Thoracic aorta (tissue), 2 donors: ENCODE measurements at regions not wholly inside any gene's neighbourhood (a gene's known extent, or its start where the extent isn't known, plus 50 kb on each side); places are given as distances from the start of the nearest gene placed in this dataset.

Source experiments
- ATAC-seq: fragments of 150-250 bp; one replicate; pipeline ENCODE4 v1.8.0; 2017; ENCODE audit warnings: low read depth; ENCODE audit not compliant: insufficient number of reproducible peaks, low FRiP score
- DNase-seq: peaks from one replicate; pipeline ENCODE4 v3.0.0-alpha.2; 2020; ENCODE audit warnings: low spot score
- H3K27ac ChIP-seq, 2 donors: fragments of 200-600 bp; sonication (generic); 1 replicate in 1 of 2; 2 replicates in 1 of 2; pipeline ENCODE4 v1.5.1; 2016; ENCODE audit warnings: mild to moderate bottlenecking in 2 of 2, moderate library complexity in 2 of 2
- H3K27me3 ChIP-seq: fragments of 200-600 bp; sonication (generic); replicated peaks from 2 replicates; pipeline ENCODE4 v1.6.0; 2016; ENCODE audit warnings: mild to moderate bottlenecking; ENCODE audit not compliant: insufficient read depth
- H3K36me3 ChIP-seq: fragments of 200-600 bp; sonication (generic); one replicate; pipeline ENCODE4 v1.5.1; 2016
- H3K4me1 ChIP-seq, 2 donors: fragments of 200-600 bp; sonication (generic); 1 replicate in 1 of 2; 2 replicates in 1 of 2; pipeline versions ENCODE4 v1.5.1 to v1.6.0; 2016; ENCODE audit warnings: low read depth in 2 of 2, mild to moderate bottlenecking in 1 of 2; ENCODE audit not compliant: control insufficient read depth in 1 of 2
- H3K4me3 ChIP-seq: fragments of 200-600 bp; sonication (generic); 2 replicates; pipeline ENCODE4 v1.5.1; 2016; ENCODE audit warnings: mild to moderate bottlenecking
- H3K9me3 ChIP-seq: fragments of 200-600 bp; sonication (generic); 2 replicates; pipeline ENCODE4 v1.5.1; 2016
- TF ChIP-seq, protein P1 (sequence below): fragments of 200-600 bp; sonication (generic); IDR thresholded peaks from one replicate; pipeline ENCODE4 v1.5.1; 2019; ENCODE audit warnings: antibody characterized with exemption

DNA sequence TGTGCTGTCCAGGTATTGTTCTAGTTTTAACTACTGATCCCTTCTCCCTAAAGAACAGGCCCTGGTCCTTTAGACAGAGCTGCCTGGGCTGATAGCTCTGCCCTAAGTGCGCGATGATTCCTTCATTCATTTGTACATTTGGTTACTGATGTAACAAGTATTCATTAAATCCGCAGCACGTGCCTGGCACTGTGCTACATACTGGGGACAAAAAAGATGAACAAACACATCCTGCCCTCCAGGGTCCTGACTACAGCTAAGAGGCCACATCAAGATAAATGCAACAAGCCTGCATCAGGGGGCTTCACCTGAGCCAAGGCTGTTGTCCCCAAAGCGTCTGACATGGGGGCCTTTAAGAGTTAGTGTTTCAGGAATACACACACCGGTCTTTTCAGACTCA is 99.0 kb upstream of the PODXL start:
- no peaks in the 10 kb centered on the region for H3K4me1 ChIP-seq
- no peaks in the 10 kb centered on the region for H3K27me3 ChIP-seq
- TF ChIP-seq, protein P1, sequence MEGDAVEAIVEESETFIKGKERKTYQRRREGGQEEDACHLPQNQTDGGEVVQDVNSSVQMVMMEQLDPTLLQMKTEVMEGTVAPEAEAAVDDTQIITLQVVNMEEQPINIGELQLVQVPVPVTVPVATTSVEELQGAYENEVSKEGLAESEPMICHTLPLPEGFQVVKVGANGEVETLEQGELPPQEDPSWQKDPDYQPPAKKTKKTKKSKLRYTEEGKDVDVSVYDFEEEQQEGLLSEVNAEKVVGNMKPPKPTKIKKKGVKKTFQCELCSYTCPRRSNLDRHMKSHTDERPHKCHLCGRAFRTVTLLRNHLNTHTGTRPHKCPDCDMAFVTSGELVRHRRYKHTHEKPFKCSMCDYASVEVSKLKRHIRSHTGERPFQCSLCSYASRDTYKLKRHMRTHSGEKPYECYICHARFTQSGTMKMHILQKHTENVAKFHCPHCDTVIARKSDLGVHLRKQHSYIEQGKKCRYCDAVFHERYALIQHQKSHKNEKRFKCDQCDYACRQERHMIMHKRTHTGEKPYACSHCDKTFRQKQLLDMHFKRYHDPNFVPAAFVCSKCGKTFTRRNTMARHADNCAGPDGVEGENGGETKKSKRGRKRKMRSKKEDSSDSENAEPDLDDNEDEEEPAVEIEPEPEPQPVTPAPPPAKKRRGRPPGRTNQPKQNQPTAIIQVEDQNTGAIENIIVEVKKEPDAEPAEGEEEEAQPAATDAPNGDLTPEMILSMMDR = no peak
- H3K36me3 ChIP-seq = no peaks in the 10 kb centered on the region
- H3K27ac ChIP-seq = no peak overlapping the region
- no peaks in the 10 kb centered on the region for H3K9me3 ChIP-seq
- no peak for ATAC-seq
- no peak for DNase-seq
- no peak overlapping the region for H3K4me3 ChIP-seq

DNA sequence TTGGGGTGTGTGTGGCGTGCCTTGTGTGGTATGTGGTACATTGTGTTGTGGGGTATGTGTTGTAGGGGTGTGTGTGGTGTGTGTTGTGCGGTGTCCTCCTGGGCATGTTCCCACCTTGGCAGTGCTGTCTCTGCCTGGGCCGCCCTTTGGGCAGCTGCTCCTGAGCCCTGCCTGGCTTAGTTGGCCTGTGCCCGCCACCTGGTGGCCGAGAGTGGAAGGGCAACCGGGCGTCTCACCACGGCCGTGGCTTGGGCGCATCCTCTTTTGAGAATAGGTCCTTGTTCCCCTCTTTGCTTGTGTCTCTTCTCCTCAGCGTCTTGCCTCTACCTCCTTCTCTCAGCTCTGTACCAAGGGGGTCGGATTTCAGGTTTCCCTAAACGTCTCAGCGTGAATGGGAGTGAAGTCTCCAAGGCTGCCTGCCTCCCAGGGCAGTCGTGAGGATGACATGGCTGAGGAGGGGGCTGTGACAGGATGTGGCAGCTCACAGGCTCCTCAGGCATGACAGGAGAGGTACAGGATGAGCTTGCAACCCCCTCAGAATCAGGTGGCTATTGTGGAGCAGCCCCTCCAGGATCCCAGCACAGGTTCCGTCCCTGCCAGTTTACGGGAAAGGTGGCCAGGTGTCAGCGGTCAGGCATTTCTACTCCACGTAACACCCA is 98.4 kb upstream of the PODXL start:
- Histone ChIP-seq H3K27me3 (no peaks in the 10 kb centered on the region), H3K36me3 (no peaks in the 10 kb centered on the region), H3K27ac (no peak overlapping the region), H3K4me1 (no peaks in the 10 kb centered on the region), H3K4me3 (no peak overlapping the region), H3K9me3 (no peaks in the 10 kb centered on the region)
- DNase-seq (peak; percentile 32), ATAC-seq (peak; percentile 17)
- TF ChIP-seq, protein P1 = peak; percentile 93

DNA sequence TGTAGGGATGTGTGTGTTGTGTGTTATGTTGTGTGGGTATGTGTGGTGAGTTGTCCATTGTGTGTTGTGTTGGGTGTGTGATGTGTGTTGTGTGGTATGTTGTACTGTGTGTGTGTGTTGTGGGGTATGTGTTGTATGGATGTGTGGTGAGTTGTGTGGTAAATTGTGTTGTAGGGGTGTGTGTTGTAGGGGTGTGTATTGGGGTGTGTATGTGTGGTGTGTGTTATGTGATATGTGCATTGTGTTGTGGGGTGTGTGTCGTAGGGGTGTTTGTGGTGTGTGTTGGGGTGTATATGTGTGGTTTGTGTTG is 97.8 kb upstream of the PODXL start:
- TF ChIP-seq, protein P1 = no peak
- Histone ChIP-seq H3K27me3 (no peaks in the 10 kb centered on the region), H3K27ac (no peak overlapping the region), H3K4me3 (no peak overlapping the region), H3K4me1 (no peaks in the 10 kb centered on the region), H3K9me3 (no peaks in the 10 kb centered on the region), H3K36me3 (no peaks in the 10 kb centered on the region)
- DNase-seq (no peak), ATAC-seq (no peak)

DNA sequence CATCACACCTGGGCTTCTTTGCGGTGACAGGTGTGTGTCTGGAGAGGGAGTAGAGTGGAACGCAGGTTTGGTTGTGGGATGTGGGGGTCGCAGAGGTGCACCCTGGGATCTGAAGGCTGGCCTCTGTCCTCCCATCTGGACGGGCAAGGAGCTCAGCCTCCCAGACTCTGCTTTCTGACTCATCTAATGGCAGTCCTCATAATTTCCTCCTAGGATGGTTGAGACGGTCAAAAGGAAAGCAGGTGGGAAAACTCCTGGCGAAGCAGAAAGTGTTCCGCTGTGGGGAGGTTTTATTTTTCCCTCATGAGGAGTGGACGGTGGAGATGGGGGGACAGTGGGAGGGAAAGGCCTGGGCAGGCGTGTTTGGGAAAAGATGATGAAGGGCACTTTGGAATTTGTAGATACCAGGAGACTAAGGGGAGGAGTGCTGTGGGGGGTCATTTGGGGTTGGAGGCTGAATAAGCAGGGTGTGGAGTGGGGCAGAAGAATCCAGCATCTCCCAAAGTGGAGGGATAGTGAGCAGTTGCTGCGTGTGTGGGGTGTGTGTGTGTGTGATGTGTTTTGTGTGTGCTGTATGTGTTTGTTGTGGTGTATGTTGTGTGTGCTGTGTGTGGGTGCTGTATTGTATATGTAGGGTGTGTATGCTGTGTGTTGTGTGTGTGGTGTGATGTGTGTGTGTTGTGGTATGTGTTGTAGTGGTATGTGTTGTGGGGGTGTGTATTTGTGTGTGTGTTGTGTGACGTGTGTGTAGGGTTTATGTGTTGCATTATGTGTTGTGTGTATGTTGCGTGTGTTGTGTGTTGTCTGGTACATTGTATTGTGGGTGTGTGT is 97.2 kb upstream of the PODXL start:
- DNase-seq = no peak
- H3K27ac ChIP-seq = no peak overlapping the region
- H3K9me3 ChIP-seq = no peaks in the 10 kb centered on the region
- no peaks in the 10 kb centered on the region for H3K36me3 ChIP-seq
- TF ChIP-seq, protein P1 = no peak
- no peak overlapping the region for H3K4me3 ChIP-seq
- no peaks in the 10 kb centered on the region for H3K27me3 ChIP-seq
- H3K4me1 ChIP-seq = peaks cover 0 to 3% of the 10 kb centered on the region in 2 donors
- ATAC-seq = no peak

DNA sequence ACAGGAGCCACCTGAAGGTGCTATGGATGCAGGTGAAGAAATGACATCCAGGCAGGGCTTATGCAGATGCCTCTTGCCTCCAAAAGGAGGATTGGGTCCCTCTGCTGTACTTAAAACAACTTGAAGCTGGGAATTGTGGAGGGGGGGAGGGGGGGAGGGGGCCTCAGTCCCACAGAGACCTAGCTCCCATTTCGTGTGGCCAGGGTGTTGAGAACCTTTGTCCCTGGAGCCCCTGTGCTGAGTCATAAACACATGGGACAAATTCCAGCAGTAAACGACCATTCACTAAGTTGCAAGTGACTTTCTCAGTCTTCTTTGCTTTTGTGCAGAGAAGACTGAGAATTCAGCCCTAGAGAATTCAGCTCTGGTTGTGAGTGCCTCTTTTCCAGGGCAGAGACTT is 96.5 kb upstream of the PODXL start:
- no peak for DNase-seq
- Histone ChIP-seq H3K4me1 (peaks cover 0 to 6% of the 10 kb centered on the region in 2 donors), H3K4me3 (no peak overlapping the region), H3K27me3 (no peaks in the 10 kb centered on the region), H3K27ac (no peak overlapping the region), H3K36me3 (no peaks in the 10 kb centered on the region), H3K9me3 (no peaks in the 10 kb centered on the region)
- ATAC-seq = no peak
- TF ChIP-seq, protein P1 = no peak
